HG03025 (cell line): ENCODE measurements at regions not wholly inside any gene's neighbourhood (a gene's known extent, or its start where the extent isn't known, plus 50 kb on each side); places are given as distances from the start of the nearest gene placed in this dataset.

Source experiments
- ATAC-seq: cut with Tn5 transposase; IDR thresholded peaks from one replicate; pipeline ENCODE4 v1.9.1; 2021; ENCODE audit warnings: mild to moderate bottlenecking, moderate library complexity; ENCODE audit not compliant: unreplicated experiment, low FRiP score

GRCh38 chr17:79150035-79150733 lies 75.6 kb downstream of the ENGASE start:
- ATAC-seq, result no peak

DNA sequence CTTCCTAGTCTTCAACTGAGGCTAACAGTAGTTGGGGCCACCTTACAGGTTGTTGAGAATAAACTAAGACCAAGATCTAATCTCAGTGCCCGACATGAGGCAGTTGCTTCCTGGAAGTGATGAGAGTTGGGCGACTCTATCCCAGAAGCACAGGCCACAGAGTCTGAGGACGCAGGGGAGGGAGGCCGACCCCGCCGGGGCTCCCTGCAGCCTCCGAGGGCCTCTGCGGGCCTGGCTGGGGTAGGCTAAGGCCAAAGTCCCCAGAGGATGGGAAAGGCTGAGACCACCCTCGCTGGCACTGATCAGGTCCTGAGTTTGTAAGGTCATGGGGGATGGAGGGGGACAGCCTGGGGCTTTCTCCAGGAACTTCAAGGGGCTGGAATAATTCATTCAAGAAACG lies 74.0 kb downstream of the ENGASE start:
- ATAC-seq, result no peak

GRCh38 chr17:79147746-79148506 lies 73.3 kb downstream of the ENGASE start:
- ATAC-seq, result no peak

- ATAC-seq, result no peak
These were observed 71.9 kb downstream of the ENGASE start for GRCh38 chr17:79146562-79146961.

DNA sequence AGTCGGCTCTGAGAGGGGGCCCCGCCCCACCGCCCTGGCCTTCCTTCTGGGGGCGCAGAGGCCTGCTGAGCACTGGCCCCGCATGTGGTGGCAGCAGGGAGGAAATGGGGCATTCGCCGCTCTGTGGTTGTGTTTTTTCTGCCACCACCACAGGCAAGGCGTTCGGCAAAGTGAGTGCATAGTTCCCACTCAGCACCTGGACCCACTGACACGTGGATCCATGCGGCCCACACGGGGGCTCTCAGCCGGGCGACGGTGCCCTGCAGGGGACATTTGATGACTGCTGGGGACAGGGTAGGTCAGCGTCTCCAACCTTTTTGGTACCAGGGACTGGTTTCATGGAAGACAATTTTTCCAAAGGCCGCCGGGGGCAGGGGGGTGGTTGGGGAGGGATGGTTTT lies 70.9 kb downstream of the ENGASE start:
- no peak for ATAC-seq

DNA sequence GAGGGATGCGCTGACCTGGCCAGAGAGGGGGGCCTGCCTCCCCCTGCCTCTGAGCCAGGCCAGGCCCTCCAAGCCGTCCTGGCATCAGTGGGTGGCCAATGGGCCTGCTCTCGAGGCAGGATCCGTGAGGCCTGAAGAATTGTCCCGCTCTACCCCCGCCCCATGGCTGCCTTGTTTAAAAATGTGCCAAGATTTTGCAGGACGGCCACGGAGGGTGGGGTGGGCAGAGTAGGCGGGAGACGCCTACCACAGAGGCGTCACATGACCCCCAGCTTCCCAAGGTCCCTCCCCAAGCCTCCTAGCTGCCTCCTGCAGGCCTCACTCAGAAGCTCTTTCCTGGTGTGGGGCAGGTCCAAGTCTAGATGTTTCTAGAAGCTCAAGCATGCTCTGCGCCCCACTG lies 69.5 kb downstream of the ENGASE start:
- no peak for ATAC-seq

DNA sequence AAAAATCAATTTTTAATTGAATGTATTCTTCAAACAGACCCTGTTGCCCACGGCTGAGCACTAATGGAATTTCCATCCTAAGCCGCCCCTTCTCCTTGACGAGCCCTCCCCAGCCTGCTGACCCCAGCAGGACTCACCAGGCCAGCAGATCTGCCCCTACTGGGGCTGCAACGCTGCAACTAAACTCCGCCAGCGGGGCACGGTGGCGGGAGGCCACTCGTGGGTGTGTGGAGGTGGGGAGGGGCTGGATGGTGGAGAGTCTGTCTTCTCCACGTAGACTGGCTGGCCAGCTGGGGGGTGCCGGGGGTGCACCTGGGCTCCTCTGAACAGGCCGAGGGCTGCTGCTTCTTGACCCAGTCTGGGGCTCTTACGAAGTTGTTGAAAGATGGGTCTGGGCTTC lies 67.8 kb downstream of the ENGASE start:
- ATAC-seq, result no peak

GRCh38 chr17:79141578-79142355 lies 67.1 kb downstream of the ENGASE start:
- no peak for ATAC-seq

DNA sequence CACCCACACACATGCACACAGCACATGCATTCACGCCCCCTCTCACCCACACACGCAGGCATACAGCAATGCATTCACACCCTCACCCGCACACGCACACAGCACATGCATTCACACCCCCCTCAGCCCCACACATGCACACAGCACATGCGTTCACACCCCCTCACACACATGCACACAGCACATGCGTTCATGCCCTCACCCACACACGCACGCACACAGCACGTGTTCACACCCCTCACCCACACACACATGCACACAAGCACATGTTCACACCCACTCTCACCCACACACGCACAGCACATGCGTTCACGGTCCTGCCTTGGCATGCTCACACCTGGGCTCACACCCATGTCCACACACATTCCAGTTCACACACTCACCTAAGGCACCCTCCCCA lies 64.2 kb downstream of the ENGASE start:
- no peak for ATAC-seq

- ATAC-seq, result no peak
These were observed 63.2 kb downstream of the ENGASE start for GRCh38 chr17:79137789-79138165.

DNA sequence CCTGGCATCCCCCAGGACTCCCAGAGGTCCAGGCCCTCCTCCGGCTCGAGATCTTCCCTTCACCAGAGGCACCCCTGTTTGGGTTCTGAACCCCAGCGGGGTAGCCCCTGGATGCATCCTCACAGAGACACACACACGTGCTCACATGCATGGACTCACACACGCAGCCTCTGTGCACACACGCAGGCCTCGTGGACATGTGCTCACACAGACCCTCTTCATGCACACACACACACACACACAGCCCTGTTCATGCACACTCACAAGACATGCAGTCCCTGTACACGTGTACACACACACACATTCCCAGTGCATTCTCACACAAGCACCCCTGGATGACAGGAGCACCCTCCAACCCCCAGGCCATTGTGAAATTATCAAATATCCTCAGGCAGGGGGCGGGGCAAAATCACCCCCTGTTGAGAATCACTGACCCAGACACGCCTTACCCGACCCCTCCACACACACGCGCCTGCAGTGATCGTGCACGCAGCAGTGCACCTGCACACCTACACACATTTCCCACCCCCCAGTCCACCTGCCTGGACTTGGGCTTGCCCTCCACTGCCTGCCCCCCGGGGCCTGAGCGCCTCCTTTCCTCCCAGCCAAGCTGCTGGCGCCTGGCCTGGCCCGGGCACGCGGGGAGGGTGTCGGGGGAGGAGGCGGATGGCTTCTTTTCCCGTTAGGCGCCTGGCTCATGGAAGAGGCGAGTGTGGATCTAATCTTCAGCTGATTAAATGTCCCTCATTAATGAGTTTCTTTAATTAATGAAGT lies 62.6 kb downstream of the ENGASE start:
- no peak for ATAC-seq

GRCh38 chr17:79136596-79136995 lies 62.0 kb downstream of the ENGASE start:
- no peak for ATAC-seq
